ENCODE measurements at regions not wholly inside any gene's neighbourhood (a gene's known extent, or its start where the extent isn't known, plus 50 kb on each side); places are given as distances from the start of the nearest gene placed in this dataset.

DNA sequence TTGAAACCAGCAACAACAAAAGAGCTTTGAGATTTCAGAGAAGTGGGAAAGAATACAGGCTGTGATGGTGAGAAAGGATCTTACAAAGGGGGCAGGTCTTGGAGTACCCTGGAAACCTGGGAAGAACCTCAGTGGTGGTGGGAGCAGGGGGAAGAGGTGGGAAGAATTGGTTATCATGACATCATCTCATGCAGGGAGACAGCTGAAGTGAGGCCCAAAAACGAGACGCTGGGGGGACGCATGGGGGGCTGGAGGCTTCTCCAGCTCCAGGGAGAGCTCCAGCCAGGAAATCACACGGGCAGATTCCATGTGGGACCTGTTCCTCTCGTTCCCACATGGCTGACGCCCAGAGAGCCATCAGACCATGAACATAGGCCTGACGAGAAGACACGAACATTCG, 177.3 kb upstream of the RNF32 start:
- WGBS, 2 experiments (ENCODE audit: extremely low coverage in 2 of 2, insufficient read length in 1 of 2) = no CpG with 5 or more reads among the region's 9 CpGs
- no peak overlapping the region for H3K4me3 ChIP-seq (ENCODE audit: insufficient read depth, low read depth, low read length)
- no peak overlapping the region for H4K8ac ChIP-seq (ENCODE audit: low read depth in 2 of 2, low read length in 2 of 2)
- peaks cover 1% of the 10 kb centered on the region; the same call in 1 of the 2 replicates for H3K27me3 ChIP-seq (ENCODE audit: control insufficient read depth, insufficient read depth, low read length)
- POLR2A ChIA-PET (ENCODE audit: unreplicated experiment) = no interaction called here
- intact Hi-C loops (cut with micrococcal nuclease) (no loop called here), dilution Hi-C loops (cut with HindIII; ENCODE audit: low sequenced_read_pairs, unreplicated experiment) (no loop called here), in situ Hi-C loops (cut with MboI; ENCODE audit: low sequenced_read_pairs) (no loop called here)
- no peaks in the 10 kb centered on the region for H4K20me1 ChIP-seq (ENCODE audit: insufficient read depth, low read length)
- H3K56ac ChIP-seq (ENCODE audit: extremely low read depth, insufficient read depth, low read length) = no peak overlapping the region
- H2BK120ac ChIP-seq (ENCODE audit: low read depth, low read length) = no peak overlapping the region
- no peak overlapping the region for H3K18ac ChIP-seq (ENCODE audit: low read depth, low read length)
- no peak overlapping the region for H2AFZ ChIP-seq (replicated peaks; ENCODE audit: low read length, poor library complexity)
- TF ChIP-seq, protein P1, sequence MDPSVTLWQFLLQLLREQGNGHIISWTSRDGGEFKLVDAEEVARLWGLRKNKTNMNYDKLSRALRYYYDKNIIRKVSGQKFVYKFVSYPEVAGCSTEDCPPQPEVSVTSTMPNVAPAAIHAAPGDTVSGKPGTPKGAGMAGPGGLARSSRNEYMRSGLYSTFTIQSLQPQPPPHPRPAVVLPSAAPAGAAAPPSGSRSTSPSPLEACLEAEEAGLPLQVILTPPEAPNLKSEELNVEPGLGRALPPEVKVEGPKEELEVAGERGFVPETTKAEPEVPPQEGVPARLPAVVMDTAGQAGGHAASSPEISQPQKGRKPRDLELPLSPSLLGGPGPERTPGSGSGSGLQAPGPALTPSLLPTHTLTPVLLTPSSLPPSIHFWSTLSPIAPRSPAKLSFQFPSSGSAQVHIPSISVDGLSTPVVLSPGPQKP (IDR thresholded peaks at IDR 0.05; ENCODE audit: borderline replicate concordance, low read depth, low read length) = no peak
- TF ChIP-seq NFE2L2 (IDR thresholded peaks at IDR 0.05; ENCODE audit: low read depth, low read length) (no peak), SMC3 (IDR thresholded peaks at IDR 0.05; ENCODE audit: low read depth, low read length) (no peak), CEBPB (IDR thresholded peaks at IDR 0.05; ENCODE audit: low read depth, low read length) (no peak), POLR2A (IDR thresholded peaks at IDR 0.05; ENCODE audit: low read depth, low read length) (no peak), MXI1 (IDR thresholded peaks at IDR 0.05; ENCODE audit: borderline replicate concordance, low read depth, low read length) (no peak), RCOR1 (IDR thresholded peaks at IDR 0.05; ENCODE audit: insufficient replicate concordance, low read length) (no peak), BHLHE40 (IDR thresholded peaks at IDR 0.05; ENCODE audit: low read depth, low read length) (no peak), FOS (IDR thresholded peaks at IDR 0.05; ENCODE audit: low read depth, low read length) (no peak), CHD1 (IDR thresholded peaks at IDR 0.05; ENCODE audit: low read depth, low read length) (no peak), MAFK (IDR thresholded peaks at IDR 0.05; ENCODE audit: low read depth, low read length) (no peak), RAD21 (IDR thresholded peaks at IDR 0.05; ENCODE audit: low read length) (no peak), RFX5 (IDR thresholded peaks at IDR 0.05; ENCODE audit: low read depth, low read length) (no peak), MAZ (IDR thresholded peaks at IDR 0.05; ENCODE audit: borderline replicate concordance, low read depth, low read length) (no peak)
- TF ChIP-seq, protein P2, sequence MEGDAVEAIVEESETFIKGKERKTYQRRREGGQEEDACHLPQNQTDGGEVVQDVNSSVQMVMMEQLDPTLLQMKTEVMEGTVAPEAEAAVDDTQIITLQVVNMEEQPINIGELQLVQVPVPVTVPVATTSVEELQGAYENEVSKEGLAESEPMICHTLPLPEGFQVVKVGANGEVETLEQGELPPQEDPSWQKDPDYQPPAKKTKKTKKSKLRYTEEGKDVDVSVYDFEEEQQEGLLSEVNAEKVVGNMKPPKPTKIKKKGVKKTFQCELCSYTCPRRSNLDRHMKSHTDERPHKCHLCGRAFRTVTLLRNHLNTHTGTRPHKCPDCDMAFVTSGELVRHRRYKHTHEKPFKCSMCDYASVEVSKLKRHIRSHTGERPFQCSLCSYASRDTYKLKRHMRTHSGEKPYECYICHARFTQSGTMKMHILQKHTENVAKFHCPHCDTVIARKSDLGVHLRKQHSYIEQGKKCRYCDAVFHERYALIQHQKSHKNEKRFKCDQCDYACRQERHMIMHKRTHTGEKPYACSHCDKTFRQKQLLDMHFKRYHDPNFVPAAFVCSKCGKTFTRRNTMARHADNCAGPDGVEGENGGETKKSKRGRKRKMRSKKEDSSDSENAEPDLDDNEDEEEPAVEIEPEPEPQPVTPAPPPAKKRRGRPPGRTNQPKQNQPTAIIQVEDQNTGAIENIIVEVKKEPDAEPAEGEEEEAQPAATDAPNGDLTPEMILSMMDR (conservative IDR thresholded peaks at IDR 0.05; ENCODE audit: low read depth, low read length) = no peak
- TF ChIP-seq, protein P3, sequence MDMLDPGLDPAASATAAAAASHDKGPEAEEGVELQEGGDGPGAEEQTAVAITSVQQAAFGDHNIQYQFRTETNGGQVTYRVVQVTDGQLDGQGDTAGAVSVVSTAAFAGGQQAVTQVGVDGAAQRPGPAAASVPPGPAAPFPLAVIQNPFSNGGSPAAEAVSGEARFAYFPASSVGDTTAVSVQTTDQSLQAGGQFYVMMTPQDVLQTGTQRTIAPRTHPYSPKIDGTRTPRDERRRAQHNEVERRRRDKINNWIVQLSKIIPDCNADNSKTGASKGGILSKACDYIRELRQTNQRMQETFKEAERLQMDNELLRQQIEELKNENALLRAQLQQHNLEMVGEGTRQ (IDR thresholded peaks at IDR 0.05; ENCODE audit: low read depth, low read length) = no peak
- H2BK15ac ChIP-seq (ENCODE audit: low read depth, low read length) = no peak overlapping the region
- H3K23ac ChIP-seq (ENCODE audit: low read depth, low read length) = no peak overlapping the region
- ATAC-seq (ENCODE audit: low read depth) = no peak
- no peak overlapping the region for H2AK9ac ChIP-seq (replicated peaks; ENCODE audit: low read depth, low read length, poor library complexity)
- BruUV-seq (replicated peaks) = no TSS peak
- no peaks in the 10 kb centered on the region for H3K36me3 ChIP-seq (ENCODE audit: control insufficient read depth, insufficient read depth, low read length)
- no peak overlapping the region for H3K27ac ChIP-seq (ENCODE audit: insufficient read depth, low read length)
- H3K9ac ChIP-seq (ENCODE audit: low read depth, low read length) = no peak overlapping the region
- H3K4me1 ChIP-seq (ENCODE audit: control insufficient read depth, insufficient read depth, low read length) = no peaks in the 10 kb centered on the region
- H3K9me3 ChIP-seq (ENCODE audit: control insufficient read depth, insufficient read depth, low read length) = peaks cover 4% of the 10 kb centered on the region; the same call in 1 of the 2 replicates
- H2BK5ac ChIP-seq (ENCODE audit: low read depth, low read length, poor library complexity, severe bottlenecking) = no peak overlapping the region
- no peak overlapping the region for H3K14ac ChIP-seq (replicated peaks; ENCODE audit: low read depth, low read length)
- no peak overlapping the region for H4K91ac ChIP-seq (ENCODE audit: insufficient read depth, low read depth, low read length)
- H2AK5ac ChIP-seq (ENCODE audit: low read depth, low read length) = no peak overlapping the region
- H4K5ac ChIP-seq (ENCODE audit: low read depth, low read length) = no peak overlapping the region
- no peak overlapping the region for H3K4ac ChIP-seq (ENCODE audit: low read depth, low read length)
- CTCF ChIA-PET = no interaction called here
- no peak for DNase-seq
- no peaks in the 10 kb centered on the region for H3K9me1 ChIP-seq (ENCODE audit: insufficient read depth, low read length)
- H2BK20ac ChIP-seq (ENCODE audit: low read depth, low read length) = no peak overlapping the region
- H3K79me1 ChIP-seq (ENCODE audit: low read depth in 1 of 2, low read length in 2 of 2) = no peaks in the 10 kb centered on the region
- no peak overlapping the region for H3K4me2 ChIP-seq (ENCODE audit: low read depth, low read length)
